K562 (cell line): ENCODE measurements at regions not wholly inside any gene's neighbourhood (a gene's known extent, or its start where the extent isn't known, plus 50 kb on each side); places are given as distances from the start of the nearest gene placed in this dataset.

Experiments
- ILK ChIP-seq: fragments of 450-650 bp; IDR thresholded peaks from 2 replicates; pipeline ENCODE4 v1.6.1; 2016; ENCODE audit warnings: missing genetic modification characterization, low read depth, mild to moderate bottlenecking, missing compliant biosample characterization, moderate library complexity, borderline replicate concordance
- KLF13 ChIP-seq: fragments of 450-650 bp; IDR thresholded peaks from 2 replicates; pipeline ENCODE4 v1.6.1; 2016; ENCODE audit warnings: missing genetic modification characterization, low read depth, mild to moderate bottlenecking, missing compliant biosample characterization, moderate library complexity, borderline replicate concordance
- LEF1 ChIP-seq: fragments of 450-650 bp; IDR thresholded peaks from 2 replicates; pipeline ENCODE4 v1.6.1; 2016; ENCODE audit warnings: mild to moderate bottlenecking
- MCM3 ChIP-seq: fragments of 450-650 bp; IDR thresholded peaks from 2 replicates; pipeline ENCODE4 v1.6.1; 2016
- NBN ChIP-seq: fragments of 450-650 bp; IDR thresholded peaks from 2 replicates; pipeline ENCODE4 v1.6.1; 2016; ENCODE audit warnings: low read depth, mild to moderate bottlenecking
- NCOA2 ChIP-seq, 2 experiments: fragments of 450-650 bp; IDR thresholded peaks; 2 replicates each; pipeline ENCODE4 v1.6.1; 2018; ENCODE audit warnings: mild to moderate bottlenecking in 2 of 2, moderate library complexity in 1 of 2; ENCODE audit not compliant: partially characterized antibody in 2 of 2
- NR2F6 ChIP-seq: fragments of 450-650 bp; formaldehyde crosslinking; IDR thresholded peaks from 2 replicates; pipeline ENCODE4 v1.4.0; 2020; ENCODE audit warnings: mild to moderate bottlenecking
- PCBP2 ChIP-seq: fragments of 200-400 bp; formaldehyde crosslinking; IDR thresholded peaks from 2 replicates; pipeline ENCODE4 v1.6.1; 2018; ENCODE audit warnings: low read length, low read depth, mild to moderate bottlenecking, moderate library complexity; ENCODE audit not compliant: poor library complexity, severe bottlenecking
- POLR2B ChIP-seq: fragments of 450-650 bp; IDR thresholded peaks from 2 replicates; pipeline ENCODE4 v1.6.1; 2018; ENCODE audit warnings: low read depth; ENCODE audit not compliant: partially characterized antibody
- RBFOX2 ChIP-seq: fragments of 200-400 bp; formaldehyde crosslinking; IDR thresholded peaks from 2 replicates; pipeline ENCODE4 v1.6.1; 2017; ENCODE audit warnings: low read depth, mild to moderate bottlenecking, low read length, moderate library complexity
- RFX1 ChIP-seq: fragments of 450-650 bp; IDR thresholded peaks from 2 replicates; pipeline ENCODE4 v1.6.1; 2016; ENCODE audit warnings: mild to moderate bottlenecking, moderate library complexity
- SOX6 ChIP-seq: fragments of 450-650 bp; IDR thresholded peaks from 2 replicates; pipeline ENCODE4 v1.6.1; 2014; ENCODE audit warnings: mild to moderate bottlenecking
- SPI1 ChIP-seq: IDR thresholded peaks from 2 replicates; pipeline ENCODE4 v1.6.1; 2011; ENCODE audit warnings: low read depth, low read length, control low read depth, borderline replicate concordance
- ZNF165 ChIP-seq: fragments of 250-450 bp; sonication (Bioruptor Pico); IDR thresholded peaks from 2 replicates; pipeline ENCODE4 v1.4.0; 2020; ENCODE audit warnings: borderline replicate concordance
- ZNF551 ChIP-seq: fragments of 250-450 bp; sonication (Bioruptor Pico); IDR thresholded peaks from 2 replicates; pipeline ENCODE4 v1.5.0; 2021; ENCODE audit warnings: mild to moderate bottlenecking, moderate library complexity
- TF ChIP-seq, protein P1 (sequence below): fragments of 250-450 bp; sonication (Bioruptor Pico); IDR thresholded peaks from 2 replicates; pipeline ENCODE4 v1.4.0; 2020
- TF ChIP-seq, protein P2 (sequence below), 2 experiments: fragments of 450-650 bp in 1 of 2; sonication (generic) in 1 of 2; formaldehyde crosslinking in 1 of 2; IDR thresholded peaks in 1 of 2; conservative IDR thresholded peaks in 1 of 2; 2 replicates each; pipeline versions ENCODE4 v1.6.1 to v1.8.1; 2016 to 2023; ENCODE audit warnings: mild to moderate bottlenecking in 2 of 2, moderate library complexity in 2 of 2, inconsistent platforms in 1 of 2, missing genetic modification reagents in 1 of 2
- TF ChIP-seq, protein P3 (sequence below), 2 experiments: IDR thresholded peaks; 2 replicates each; pipeline ENCODE4 v1.6.1; 2012; ENCODE audit warnings: improper control_type of control experiment in 2 of 2, low read depth in 2 of 2, low read length in 2 of 2, borderline replicate concordance in 1 of 2

DNA sequence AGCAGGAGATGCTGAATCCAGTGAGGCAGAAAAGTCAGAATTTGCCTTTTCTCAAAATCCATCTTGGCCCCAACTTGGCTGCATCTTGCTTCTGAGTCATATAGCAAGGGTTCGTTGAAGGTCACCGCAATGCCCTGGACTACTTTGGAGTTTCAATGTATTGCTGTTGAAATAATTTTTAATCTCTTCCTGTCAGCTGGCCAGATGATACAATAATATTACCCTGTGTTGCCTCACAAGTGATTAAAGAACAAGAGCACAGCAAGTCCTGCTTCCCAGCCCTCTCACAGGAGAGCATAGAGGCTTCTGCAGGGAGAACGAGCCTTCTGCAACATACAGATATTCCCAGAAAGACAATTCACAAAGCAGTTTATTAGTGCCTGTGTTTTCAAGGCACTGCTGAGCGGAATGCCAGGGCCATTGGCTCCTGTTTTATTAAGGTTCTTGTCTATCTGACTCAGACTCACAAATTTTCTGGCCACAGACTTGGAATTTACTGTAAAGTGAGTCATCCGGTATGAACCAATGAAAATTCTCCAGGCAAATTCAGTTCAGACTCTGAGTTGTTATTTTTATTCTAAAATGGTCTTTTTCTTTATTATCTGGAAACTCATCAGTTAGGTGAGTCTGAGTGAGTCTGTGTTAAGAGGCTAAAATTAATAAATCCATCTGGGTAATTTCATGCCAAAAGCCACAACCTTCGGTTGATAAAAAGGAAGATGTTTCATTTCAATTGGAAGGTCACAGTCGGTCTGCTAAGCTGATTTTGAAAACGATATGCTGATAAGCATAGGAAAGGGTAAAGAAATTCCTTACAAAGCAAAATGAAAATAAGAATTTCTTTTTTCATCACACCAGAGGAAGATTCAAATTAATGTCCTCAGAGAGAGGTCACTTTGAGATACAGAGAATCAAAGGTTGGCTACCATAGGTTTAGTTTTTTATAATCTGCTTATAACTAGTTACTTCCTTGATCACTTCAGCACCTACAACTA lies 289.4 kb upstream of the STXBP5 start (continued):
- TF ChIP-seq, protein P1, sequence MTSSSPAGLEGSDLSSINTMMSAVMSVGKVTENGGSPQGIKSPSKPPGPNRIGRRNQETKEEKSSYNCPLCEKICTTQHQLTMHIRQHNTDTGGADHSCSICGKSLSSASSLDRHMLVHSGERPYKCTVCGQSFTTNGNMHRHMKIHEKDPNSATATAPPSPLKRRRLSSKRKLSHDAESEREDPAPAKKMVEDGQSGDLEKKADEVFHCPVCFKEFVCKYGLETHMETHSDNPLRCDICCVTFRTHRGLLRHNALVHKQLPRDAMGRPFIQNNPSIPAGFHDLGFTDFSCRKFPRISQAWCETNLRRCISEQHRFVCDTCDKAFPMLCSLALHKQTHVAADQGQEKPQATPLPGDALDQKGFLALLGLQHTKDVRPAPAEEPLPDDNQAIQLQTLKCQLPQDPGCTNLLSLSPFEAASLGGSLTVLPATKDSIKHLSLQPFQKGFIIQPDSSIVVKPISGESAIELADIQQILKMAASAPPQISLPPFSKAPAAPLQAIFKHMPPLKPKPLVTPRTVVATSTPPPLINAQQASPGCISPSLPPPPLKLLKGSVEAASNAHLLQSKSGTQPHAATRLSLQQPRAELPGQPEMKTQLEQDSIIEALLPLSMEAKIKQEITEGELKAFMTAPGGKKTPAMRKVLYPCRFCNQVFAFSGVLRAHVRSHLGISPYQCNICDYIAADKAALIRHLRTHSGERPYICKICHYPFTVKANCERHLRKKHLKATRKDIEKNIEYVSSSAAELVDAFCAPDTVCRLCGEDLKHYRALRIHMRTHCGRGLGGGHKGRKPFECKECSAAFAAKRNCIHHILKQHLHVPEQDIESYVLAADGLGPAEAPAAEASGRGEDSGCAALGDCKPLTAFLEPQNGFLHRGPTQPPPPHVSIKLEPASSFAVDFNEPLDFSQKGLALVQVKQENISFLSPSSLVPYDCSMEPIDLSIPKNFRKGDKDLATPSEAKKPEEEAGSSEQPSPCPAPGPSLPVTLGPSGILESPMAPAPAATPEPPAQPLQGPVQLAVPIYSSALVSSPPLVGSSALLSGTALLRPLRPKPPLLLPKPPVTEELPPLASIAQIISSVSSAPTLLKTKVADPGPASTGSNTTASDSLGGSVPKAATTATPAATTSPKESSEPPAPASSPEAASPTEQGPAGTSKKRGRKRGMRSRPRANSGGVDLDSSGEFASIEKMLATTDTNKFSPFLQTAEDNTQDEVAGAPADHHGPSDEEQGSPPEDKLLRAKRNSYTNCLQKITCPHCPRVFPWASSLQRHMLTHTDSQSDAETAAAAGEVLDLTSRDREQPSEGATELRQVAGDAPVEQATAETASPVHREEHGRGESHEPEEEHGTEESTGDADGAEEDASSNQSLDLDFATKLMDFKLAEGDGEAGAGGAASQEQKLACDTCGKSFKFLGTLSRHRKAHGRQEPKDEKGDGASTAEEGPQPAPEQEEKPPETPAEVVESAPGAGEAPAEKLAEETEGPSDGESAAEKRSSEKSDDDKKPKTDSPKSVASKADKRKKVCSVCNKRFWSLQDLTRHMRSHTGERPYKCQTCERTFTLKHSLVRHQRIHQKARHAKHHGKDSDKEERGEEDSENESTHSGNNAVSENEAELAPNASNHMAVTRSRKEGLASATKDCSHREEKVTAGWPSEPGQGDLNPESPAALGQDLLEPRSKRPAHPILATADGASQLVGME: no peak
- peak; percentile 75 for TF ChIP-seq SOX6
- TF ChIP-seq ILK (tag): no peak
- TF ChIP-seq RBFOX2: peak; percentile 50
- TF ChIP-seq ZNF551 (CRISPR knock-in tag): no peak
- peak; percentile 34 for TF ChIP-seq LEF1
- TF ChIP-seq MCM3: no peak
- TF ChIP-seq, protein P2, sequence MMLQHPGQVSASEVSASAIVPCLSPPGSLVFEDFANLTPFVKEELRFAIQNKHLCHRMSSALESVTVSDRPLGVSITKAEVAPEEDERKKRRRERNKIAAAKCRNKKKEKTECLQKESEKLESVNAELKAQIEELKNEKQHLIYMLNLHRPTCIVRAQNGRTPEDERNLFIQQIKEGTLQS (IDR thresholded peaks at IDR 0.05): peak; percentile 95
- TF ChIP-seq, protein P2 (CRISPR knock-in tag; conservative IDR thresholded peaks at IDR 0.05): 0 out of 2 replicates have a peak, but pooled peaks have one; percentile 13
- TF ChIP-seq RFX1: no peak
- TF ChIP-seq ZNF165 (CRISPR knock-in tag): no peak
- TF ChIP-seq, protein P3, sequence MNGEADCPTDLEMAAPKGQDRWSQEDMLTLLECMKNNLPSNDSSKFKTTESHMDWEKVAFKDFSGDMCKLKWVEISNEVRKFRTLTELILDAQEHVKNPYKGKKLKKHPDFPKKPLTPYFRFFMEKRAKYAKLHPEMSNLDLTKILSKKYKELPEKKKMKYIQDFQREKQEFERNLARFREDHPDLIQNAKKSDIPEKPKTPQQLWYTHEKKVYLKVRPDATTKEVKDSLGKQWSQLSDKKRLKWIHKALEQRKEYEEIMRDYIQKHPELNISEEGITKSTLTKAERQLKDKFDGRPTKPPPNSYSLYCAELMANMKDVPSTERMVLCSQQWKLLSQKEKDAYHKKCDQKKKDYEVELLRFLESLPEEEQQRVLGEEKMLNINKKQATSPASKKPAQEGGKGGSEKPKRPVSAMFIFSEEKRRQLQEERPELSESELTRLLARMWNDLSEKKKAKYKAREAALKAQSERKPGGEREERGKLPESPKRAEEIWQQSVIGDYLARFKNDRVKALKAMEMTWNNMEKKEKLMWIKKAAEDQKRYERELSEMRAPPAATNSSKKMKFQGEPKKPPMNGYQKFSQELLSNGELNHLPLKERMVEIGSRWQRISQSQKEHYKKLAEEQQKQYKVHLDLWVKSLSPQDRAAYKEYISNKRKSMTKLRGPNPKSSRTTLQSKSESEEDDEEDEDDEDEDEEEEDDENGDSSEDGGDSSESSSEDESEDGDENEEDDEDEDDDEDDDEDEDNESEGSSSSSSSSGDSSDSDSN (IDR thresholded peaks at IDR 0.05; ENCODE audit: borderline replicate concordance in 1 of 2, low read depth in 2 of 2, low read length in 2 of 2): no peak
- no peak for TF ChIP-seq KLF13 (tag)
- TF ChIP-seq NR2F6: no peak
- TF ChIP-seq SPI1: no peak
- TF ChIP-seq POLR2B: peak; percentile 67
- TF ChIP-seq PCBP2: no peak
- TF ChIP-seq NCOA2 (IDR thresholded peaks at IDR 0.05; ENCODE audit: partially characterized antibody in 2 of 2): peak in 1 of 2 experiments; percentile 43
- TF ChIP-seq NBN: peak; percentile 51
